ENCODE measurements at regions not wholly inside any gene's neighbourhood (a gene's known extent, or its start where the extent isn't known, plus 50 kb on each side); places are given as distances from the start of the nearest gene placed in this dataset.

DNA sequence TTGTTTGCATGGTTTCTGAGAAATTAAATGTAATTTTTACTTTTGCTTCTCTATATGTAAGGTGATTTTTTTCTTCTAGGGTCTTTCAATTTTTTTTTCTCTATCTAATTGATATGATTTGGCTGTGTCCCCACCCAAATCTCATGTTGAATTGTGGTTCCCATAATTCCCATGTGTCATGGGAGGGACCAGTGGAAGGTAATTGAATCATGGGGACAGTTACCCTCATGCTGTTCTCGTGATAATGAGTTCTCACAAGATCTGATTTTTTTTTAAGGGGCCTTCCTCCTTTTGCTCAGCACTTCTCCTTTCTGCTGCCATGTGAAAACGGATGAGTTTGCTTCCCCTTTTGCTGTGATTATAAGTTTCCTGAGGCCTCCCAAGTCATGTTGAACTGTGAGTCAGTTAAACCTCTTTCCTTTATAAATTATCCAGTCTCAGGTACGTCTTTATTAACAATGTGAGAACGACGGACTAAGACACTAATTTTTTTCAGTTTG lies 150.8 kb downstream of the MTRR start:
- TF ChIP-seq CTCF (IDR thresholded peaks at IDR 0.05): no peak

DNA sequence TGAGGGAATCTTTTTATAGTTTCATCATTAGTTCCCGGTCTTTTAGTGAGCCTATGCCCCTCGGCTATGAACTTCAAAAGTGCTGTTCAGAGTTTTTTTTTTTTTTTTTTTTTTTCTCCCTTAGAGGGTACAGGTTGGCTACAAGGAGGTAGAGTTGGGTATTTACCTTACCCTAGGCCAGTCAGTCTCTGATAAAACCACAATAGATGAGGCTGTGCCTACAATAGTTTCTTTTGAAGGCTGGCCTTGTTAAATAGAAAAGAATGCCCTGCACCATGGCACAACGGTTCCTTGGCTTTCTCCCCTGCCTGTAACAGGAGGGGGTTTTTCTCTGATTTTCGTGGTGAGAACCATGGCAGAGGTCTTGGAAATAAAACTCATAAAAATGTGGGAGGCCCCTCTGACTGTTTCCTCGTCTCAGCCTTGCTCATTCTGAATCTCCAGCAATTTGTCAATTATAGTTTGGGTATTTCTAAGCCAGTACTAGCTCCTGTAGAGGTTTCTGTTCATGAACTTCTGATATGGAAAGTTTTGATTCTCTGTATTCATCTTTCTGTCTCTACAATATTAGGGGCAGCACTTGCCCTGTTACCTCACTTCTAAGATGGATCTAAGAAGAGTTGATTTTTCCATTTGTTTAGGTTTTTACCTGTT lies 152.0 kb downstream of the MTRR start:
- no peak for TF ChIP-seq CTCF (IDR thresholded peaks at IDR 0.05)

DNA sequence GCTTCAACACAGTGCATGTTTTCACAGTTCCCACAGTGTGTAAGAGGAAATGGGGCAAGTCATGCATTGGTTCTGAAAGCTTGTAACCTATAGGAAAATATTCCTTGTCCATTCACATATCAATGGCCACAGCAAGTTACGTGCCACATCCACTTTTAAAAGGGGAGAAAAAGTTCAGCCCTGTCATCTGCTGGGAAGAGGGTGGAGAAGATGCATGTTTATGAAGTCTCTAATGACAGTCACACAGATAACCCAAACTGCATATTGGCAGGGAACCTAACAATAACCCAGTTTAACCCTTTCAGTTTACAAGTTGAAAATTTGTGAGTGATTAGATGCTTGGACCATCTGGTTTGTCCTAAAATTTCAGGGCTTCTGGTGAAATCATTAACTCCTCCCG lies 159.3 kb downstream of the MTRR start:
- no peak for TF ChIP-seq CTCF (IDR thresholded peaks at IDR 0.05)

DNA sequence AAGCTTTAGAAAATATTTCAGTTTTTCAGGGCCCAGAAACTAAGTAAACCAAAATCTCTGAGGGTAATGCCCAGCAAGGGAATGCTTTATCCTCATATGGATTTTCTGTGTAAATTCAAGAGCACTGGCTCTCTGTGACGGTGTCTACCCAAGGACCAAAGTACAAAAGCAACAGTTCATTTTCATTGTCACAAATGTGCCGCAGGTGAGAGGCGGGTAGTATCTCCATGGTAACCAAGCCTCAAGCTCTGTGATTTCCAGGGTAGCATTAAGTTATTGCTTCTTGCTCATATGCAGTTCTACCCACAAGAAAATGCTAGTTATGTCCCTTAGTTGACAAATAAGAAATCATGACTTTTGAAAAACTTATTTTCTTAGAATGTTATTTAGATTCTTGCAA lies 164.3 kb downstream of the MTRR start:
- TF ChIP-seq CTCF (IDR thresholded peaks at IDR 0.05): no peak

DNA sequence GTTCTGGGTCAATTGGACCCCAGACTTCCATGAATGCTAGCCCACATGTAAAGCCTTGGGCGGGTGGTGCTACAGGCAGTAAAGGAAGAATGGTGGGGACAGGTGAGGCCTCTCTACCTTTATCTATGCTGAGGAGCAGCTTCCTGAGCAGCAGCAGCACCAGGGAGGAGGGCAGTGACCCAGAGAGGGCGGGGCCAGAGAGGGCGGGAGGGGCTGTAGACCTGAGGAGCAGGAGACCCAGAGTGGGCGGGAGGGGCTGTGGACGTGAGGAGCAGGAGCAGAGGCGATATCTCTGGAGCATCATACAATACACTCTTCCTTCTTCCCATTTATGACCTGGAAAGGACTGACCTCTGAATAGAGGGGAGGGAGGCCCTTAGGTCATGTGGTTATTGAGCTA lies 165.9 kb downstream of the MTRR start:
- TF ChIP-seq CTCF (IDR thresholded peaks at IDR 0.05): no peak

GRCh38 chr5:8048920-8049319 lies 180.0 kb downstream of the MTRR start:
- no peak for TF ChIP-seq CTCF (IDR thresholded peaks at IDR 0.05)

GRCh38 chr5:8050616-8051175 lies 181.7 kb downstream of the MTRR start:
- no peak for TF ChIP-seq CTCF (IDR thresholded peaks at IDR 0.05)

Data from LNCAP (cell line).